ENCODE measurements at regions not wholly inside any gene's neighbourhood (a gene's known extent, or its start where the extent isn't known, plus 50 kb on each side); places are given as distances from the start of the nearest gene placed in this dataset.
A peak's percentile ranks its signal among the peaks of the same experiment; 100 is the strongest.

- TF ChIP-seq CTCF (IDR thresholded peaks at IDR 0.05; ENCODE audit: low read depth, low read length) = no peak
- no peak for DNase-seq (ENCODE audit: low read depth, low spot score)
- no peak overlapping the region for H3K4me3 ChIP-seq (ENCODE audit: low read depth, low read length)
- in situ Hi-C loops (cut with HindIII; ENCODE audit: low sequenced_read_pairs) = no loop called here
Measured at GRCh38 chr7:42833411-42833810, 78.5 kb downstream of the C7orf25 start.

- H3K4me3 ChIP-seq (ENCODE audit: low read depth, low read length) = no peak overlapping the region
- TF ChIP-seq CTCF (IDR thresholded peaks at IDR 0.05; ENCODE audit: low read depth, low read length) = no peak
- in situ Hi-C loops (cut with HindIII; ENCODE audit: low sequenced_read_pairs) = no loop called here
- DNase-seq (ENCODE audit: low read depth, low spot score) = no peak
Measured at GRCh38 chr7:42832667-42833066, 79.2 kb downstream of the C7orf25 start.

GRCh38 chr7:42831718-42832522 lies 80.0 kb downstream of the C7orf25 start:
- peak; percentile 83 for TF ChIP-seq CTCF (IDR thresholded peaks at IDR 0.05; ENCODE audit: low read depth, low read length)
- no peak overlapping the region for H3K4me3 ChIP-seq (ENCODE audit: low read depth, low read length)
- DNase-seq (ENCODE audit: low read depth, low spot score) = peak; percentile 57
- in situ Hi-C loops (cut with HindIII; ENCODE audit: low sequenced_read_pairs) = no loop called here

GRCh38 chr7:42831006-42831717 lies 80.7 kb downstream of the C7orf25 start:
- peak; percentile 80 for DNase-seq (ENCODE audit: low read depth, low spot score)

GRCh38 chr7:42812779-42813178 lies 99.1 kb downstream of the C7orf25 start:
- DNase-seq (ENCODE audit: low read depth, low spot score) = no peak
- in situ Hi-C loops (cut with HindIII; ENCODE audit: low sequenced_read_pairs) = no loop called here
- H3K4me3 ChIP-seq (ENCODE audit: low read depth, low read length) = no peak overlapping the region
- no peak for TF ChIP-seq CTCF (IDR thresholded peaks at IDR 0.05; ENCODE audit: low read depth, low read length)

More at GRCh38 chr7:42831006-42831717, 80.7 kb downstream of the C7orf25 start:
- in situ Hi-C loops (cut with HindIII; ENCODE audit: low sequenced_read_pairs) = no loop called here
- H3K4me3 ChIP-seq (ENCODE audit: low read depth, low read length) = no peak overlapping the region
- TF ChIP-seq CTCF (IDR thresholded peaks at IDR 0.05; ENCODE audit: low read depth, low read length) = no peak

- no peak overlapping the region for H3K4me3 ChIP-seq (ENCODE audit: low read depth, low read length)
- TF ChIP-seq CTCF (IDR thresholded peaks at IDR 0.05; ENCODE audit: low read depth, low read length) = no peak
- no peak for DNase-seq (ENCODE audit: low read depth, low spot score)
- in situ Hi-C loops (cut with HindIII; ENCODE audit: low sequenced_read_pairs) = no loop called here
Measured at GRCh38 chr7:42805601-42806000, 106.3 kb downstream of the C7orf25 start.

All from astrocyte of the spinal cord (primary cell).